ENCODE measurements at regions not wholly inside any gene's neighbourhood (a gene's known extent, or its start where the extent isn't known, plus 50 kb on each side); places are given as distances from the start of the nearest gene placed in this dataset.
"Not testable (repeated sequence)": the region's sequence is repeated elsewhere in the genome, so short reads cannot be mapped to it uniquely, and the experiment has no call there.

DNA sequence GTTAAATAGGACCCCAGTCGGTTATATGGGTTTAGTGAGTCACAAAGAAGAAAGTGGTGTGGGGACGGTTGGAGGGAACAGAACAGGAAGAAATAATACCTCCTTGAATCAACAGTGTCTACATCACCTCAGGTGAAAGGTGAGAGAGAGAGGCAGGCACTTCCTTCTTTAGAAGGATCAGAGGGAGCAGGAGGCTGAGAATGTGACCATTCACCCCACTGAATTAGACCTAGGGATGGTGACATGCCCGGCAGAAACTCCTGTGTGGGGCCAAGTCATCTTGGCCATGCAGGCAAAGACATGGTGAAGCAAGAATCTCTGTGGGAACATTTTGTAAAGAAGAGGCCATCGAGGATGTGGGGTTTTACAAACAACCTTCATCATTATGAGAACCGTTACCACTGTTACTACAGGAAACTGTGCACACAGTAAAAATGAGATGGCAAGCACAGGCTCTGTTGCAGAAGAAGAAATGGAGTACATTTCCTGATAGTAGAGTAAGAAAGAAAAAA, 1196.9 kb downstream of the VRK1 start:
- DNase-seq: peak; percentile 29

DNA sequence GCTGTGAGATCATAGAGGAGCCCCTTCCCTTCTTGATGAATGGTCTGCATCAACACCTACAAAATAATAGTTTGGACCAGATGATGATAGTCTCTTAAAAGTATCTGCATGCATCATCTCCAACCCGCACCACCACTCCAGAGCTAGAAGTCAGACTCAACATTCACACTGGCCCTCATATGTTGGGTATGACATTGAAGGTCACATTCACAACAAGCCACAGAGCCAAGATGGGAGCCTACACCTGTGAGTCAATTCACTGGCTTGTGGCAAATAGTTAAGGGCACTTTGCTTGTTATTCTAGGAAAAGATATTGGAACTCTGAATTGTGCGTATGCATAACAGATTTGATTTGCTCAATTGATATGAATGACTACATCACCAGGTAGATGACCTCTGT, 1197.9 kb downstream of the VRK1 start:
- no peak for DNase-seq

GRCh38 chr14:97995531-97995930, 1198.3 kb downstream of the VRK1 start:
- DNase-seq: no peak

GRCh38 chr14:98006008-98006407, 1208.8 kb downstream of the VRK1 start:
- DNase-seq: no peak

- DNase-seq: no peak
Measured at GRCh38 chr14:98008381-98009113, 1211.4 kb downstream of the VRK1 start.

DNA sequence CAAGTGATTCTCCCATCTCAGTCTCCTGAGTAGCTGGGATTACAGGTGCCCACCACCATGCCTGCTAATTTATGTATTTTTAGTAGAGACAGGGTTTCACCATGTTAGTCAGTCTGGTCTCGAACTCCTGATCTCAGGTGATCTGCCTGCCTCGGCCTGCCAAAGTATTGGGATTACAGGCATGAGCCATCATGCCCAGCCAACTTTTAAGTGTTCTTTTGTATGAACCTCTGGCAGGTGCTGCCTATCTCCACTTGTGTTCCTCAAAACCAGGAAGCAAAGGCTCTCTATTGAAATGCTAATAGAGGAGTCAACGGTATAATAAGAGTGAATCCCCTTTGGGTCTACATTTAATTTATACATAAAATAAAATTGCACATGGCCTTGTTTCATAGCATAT, 1212.0 kb downstream of the VRK1 start:
- DNase-seq: not testable (repeated sequence)

DNA sequence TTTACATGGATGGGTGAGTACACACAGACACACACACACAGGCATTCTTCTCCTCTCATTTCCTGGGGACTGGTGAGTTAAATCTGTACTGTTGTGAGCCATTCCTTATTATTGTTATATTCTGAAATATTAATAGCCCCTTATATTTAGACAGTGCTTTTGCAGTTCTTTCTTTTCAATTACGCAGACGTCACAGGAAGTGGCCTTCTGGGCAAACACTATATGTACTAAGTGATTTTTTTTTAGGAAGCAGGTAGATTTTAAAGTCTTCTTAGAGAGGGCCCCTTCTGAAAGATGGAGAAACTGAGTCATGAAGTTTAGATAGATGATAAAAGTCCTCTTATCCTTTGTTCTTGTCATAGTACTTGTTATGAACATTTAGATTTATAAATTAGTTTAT, 1213.6 kb downstream of the VRK1 start:
- DNase-seq: no peak

GRCh38 chr14:98014851-98015615, 1217.9 kb downstream of the VRK1 start:
- DNase-seq: no peak

GRCh38 chr14:98015921-98016320, 1218.7 kb downstream of the VRK1 start:
- DNase-seq: no peak

GRCh38 chr14:98018628-98019027, 1221.4 kb downstream of the VRK1 start:
- peak; percentile 24 for DNase-seq

DNA sequence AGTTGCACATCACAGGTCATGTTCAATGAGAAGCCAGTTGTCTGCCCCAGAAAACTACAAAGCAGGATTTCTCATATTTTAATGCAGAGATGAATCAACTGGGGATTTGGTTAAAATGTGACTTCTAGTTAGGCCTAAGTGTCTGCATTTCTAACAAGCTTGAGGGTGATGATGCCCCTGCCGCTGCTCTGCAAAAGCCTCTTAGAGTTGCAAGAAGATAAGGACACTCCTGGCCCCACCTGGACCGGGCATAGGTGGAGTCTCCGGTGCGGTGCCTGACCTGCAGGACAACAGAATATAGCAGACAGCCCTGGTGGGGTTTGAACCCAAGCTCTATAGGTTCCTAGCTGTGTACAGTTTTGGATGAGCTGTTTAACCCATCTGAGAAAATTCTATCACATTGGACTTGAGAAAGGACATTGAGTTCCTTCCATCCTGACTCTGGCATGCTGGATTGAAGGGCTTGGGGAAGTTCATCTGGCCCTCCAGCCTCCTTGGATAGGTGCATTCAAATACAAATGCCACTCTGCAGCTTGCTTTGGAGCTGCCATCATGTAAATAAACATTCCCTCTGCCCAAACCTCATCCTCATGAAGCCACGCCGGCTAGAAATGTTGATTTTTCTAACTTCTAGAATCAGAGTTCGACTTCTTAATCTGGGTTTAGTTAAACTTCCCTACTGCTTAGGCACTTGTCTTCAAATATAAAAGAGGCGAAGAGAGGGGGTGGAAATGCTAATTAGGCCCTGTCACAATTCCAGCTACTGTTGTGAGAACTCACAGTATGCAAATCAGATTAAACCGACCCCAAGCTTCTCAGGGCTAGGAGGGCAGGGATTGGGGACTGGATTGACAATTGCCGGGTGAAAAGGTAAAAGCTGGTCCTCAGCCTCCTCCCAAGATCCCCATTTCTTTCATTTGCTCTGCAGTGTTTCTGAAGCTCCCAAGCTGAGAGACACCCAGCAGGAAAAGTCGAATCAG, 1225.6 kb downstream of the VRK1 start:
- DNase-seq: no peak

DNA sequence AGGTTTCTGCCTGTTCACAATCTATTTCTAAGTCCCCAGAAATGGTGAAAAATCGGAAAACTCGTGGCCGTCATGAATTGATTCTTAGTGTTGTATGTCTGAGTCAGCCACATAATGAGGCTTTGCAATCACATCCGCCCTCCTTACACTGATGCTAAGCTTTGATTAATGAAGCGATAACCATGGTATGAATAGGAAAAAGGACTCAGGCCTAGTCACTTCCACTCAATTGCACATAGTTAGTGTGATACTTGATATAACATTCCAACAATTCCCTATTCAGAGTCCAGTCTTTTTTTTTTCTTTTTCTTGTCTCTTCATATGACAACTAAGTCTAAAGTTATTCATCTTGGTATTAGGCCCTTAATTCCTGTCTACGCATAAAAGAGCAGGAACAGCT, 1231.0 kb downstream of the VRK1 start:
- no peak for DNase-seq

GRCh38 chr14:98035396-98035795, 1236.6 kb downstream of the BCL11B start:
- no peak for DNase-seq

DNA sequence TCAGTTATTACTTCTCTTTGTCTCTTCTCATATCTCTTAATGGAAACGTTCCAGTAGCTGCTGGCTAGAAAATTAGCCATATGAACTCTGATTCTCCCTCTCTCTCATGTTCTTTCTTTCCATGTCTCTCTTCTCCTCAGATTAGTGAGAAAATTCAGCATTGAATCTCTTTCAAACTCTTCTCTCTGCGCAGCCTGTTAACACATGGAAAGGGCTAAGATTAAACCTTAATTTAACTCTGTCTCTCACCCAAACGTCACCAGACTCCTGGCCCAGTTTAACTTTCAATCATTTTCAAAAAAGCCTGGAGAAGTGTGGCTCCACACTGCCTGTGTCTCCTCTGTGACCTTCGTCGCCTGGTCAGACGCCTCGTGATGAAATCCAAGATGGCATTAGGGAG, 1234.2 kb downstream of the BCL11B start:
- DNase-seq: no peak

DNA sequence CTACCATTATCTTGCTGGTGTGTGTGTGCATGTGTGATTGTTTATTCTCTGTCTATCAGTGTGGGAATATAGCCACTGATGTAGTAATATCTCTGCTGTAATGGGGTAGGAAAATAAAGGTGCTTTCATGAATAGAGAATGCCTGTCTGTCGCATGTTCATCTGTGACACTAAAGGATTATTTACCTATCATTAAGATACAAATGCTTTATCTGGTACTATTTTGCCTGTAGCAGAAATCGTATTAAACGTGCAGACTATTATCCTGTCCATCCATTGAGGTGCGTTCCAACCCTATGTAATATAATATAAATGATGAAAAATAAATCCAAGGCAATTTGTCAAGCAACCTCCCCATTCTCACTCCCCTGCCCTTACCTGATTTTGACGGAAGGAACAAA, 1215.1 kb downstream of the BCL11B start:
- DNase-seq: no peak

DNA sequence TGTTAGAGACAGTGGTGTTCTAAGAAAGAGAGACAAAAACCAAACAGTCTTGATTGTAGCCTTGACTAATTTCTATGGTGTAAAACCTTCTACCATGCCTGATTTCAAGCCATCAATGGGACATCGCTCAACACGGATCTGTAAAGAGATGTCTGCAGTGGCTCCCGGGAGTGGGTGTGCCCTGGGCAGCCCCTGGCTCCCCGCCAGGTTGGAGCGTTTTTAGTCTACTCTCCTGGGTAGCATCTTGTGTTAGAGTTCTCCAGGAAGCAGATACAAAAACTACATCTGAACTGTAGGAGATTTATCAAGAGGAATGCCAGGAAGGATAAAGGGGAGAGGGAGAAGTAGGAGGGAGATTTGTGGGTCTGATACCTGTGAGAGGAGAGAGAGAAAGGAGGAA, 1212.9 kb downstream of the BCL11B start:
- no peak for DNase-seq

DNA sequence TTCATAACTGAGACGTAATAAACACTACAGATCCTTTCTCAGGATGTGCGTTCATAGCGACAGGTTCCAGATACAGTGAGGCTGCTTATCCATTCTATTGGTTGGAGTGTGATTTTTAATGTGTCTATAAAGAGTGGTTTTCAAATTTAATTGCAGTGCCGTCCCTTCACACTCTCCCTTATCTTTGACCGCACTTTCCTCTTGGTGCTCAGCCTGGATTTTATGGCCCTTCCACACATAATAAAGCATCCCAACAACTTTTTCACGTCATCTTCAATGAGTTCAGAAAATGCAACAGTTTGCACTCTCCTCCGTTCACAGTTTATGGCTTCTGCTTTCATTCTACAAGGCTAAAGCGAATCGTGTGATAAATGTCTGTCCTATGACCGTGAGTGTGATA, 1209.9 kb downstream of the BCL11B start:
- no peak for DNase-seq

- no peak for DNase-seq
Measured at GRCh38 chr14:98069712-98070171, 1202.3 kb downstream of the BCL11B start.

- DNase-seq: no peak
Measured at GRCh38 chr14:98070536-98070935, 1201.5 kb downstream of the BCL11B start.

DNA sequence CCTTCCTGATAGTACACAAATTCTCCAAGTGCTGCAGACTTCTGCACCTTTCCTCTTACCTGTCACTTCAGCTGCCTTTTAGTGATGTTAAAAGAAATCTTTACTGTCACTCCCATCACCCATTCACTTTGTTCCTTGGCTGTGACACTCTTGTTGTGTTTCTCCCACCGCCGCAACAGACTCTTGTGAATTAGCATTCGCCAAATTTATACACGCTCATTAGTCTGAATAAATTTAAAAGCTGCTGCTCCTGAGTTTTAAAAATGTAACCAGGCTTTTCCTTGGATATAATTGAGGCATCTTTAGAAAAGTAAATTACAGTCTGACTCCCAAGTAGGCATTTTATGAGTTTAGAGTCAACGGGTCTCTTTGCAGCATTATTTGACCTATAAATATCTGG, 1197.9 kb downstream of the BCL11B start:
- DNase-seq: no peak

DNA sequence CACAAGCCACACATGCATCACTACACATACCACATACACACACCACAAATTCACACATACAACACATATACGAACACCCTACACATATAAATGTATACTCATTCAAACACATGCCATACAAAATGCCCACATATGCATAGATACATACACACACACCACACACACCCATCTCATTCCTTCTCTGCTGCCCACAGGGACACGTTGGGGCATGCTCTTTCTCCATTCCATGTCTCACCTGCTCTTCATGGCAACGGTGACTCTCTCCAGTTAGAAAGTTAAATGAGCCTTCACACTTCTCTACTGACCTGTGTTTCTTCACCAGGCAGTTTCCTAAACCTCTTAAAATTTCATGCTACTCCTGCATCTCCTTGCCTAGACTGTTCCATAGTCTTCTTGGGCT, 1194.8 kb downstream of the BCL11B start:
- no peak for DNase-seq

- DNase-seq: no peak
Measured at GRCh38 chr14:98082833-98083232, 1189.2 kb downstream of the BCL11B start.

DNA sequence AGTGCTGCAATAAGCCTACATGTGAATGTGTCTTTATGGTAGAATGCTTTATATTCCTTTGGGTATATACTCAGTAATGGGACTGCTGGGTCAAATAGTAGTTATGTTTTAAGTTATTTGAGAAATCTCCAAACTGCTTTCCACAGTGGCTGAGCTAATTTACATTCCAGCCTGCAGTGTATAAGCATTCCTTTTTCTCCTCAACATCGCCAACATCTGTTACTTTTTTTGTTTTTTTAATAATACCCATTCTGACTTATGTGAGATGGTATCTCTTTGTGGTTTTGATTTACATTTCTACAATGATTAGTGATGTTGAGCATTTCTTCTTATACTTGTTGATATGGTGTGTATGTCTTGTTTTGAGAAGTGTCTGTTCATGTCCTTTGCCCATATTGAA, 1186.2 kb downstream of the BCL11B start:
- DNase-seq: no peak

All from stimulated activated CD4-positive, alpha-beta T cell treated with anti-CD3 and anti-CD28 coated beads, Interleukin-4, amount 100 ng/mL, for 24 hours (primary cell).